Loucy (cell line): ENCODE measurements at regions not wholly inside any gene's neighbourhood (a gene's known extent, or its start where the extent isn't known, plus 50 kb on each side); places are given as distances from the start of the nearest gene placed in this dataset.

Experiments used
- H2AFZ ChIP-seq: fragments of 200-600 bp; sonication (generic); 2 replicates; pipeline ENCODE4 v1.6.0; 2016; ENCODE audit warnings: antibody characterized with exemption, mild to moderate bottlenecking, low read length, moderate library complexity
- H3F3A ChIP-seq: fragments of 200-600 bp; 2 replicates; pipeline ENCODE4 v1.6.0; 2016; ENCODE audit warnings: antibody characterized with exemption, low read depth, mild to moderate bottlenecking
- H3K27me3 ChIP-seq: fragments of 200-600 bp; sonication (generic); 2 replicates; pipeline ENCODE4 v1.6.1; 2014; ENCODE audit warnings: low read length, mild to moderate bottlenecking; ENCODE audit not compliant: insufficient read depth, poor library complexity, severe bottlenecking
- H3K36me3 ChIP-seq: fragments of 200-600 bp; sonication (generic); 2 replicates; pipeline ENCODE4 v1.6.1; 2016; ENCODE audit warnings: low read length; ENCODE audit not compliant: insufficient read depth
- H3K4me1 ChIP-seq: fragments of 200-600 bp; sonication (generic); 2 replicates; pipeline ENCODE4 v1.5.1; 2014; ENCODE audit warnings: low read length, mild to moderate bottlenecking; ENCODE audit not compliant: insufficient read depth, poor library complexity, severe bottlenecking
- H3K4me2 ChIP-seq: fragments of 200-600 bp; sonication (generic); 2 replicates; pipeline ENCODE4 v1.6.0; 2014; ENCODE audit warnings: antibody characterized with exemption, low read length, low read depth, mild to moderate bottlenecking; ENCODE audit not compliant: poor library complexity, severe bottlenecking
- H3K4me3 ChIP-seq: fragments of 200-600 bp; sonication (generic); 2 replicates; pipeline ENCODE4 v1.5.1; 2014; ENCODE audit warnings: low read length, mild to moderate bottlenecking, mixed read lengths; ENCODE audit not compliant: poor library complexity, severe bottlenecking
- H3K79me2 ChIP-seq: fragments of 200-600 bp; sonication (generic); 2 replicates; pipeline ENCODE4 v1.6.1; 2014; ENCODE audit warnings: low read length; ENCODE audit not compliant: insufficient read depth
- H3K9ac ChIP-seq: fragments of 200-600 bp; sonication (generic); 2 replicates; pipeline ENCODE4 v1.6.0; 2014; ENCODE audit warnings: mild to moderate bottlenecking, low read depth, low read length, moderate library complexity; ENCODE audit not compliant: poor library complexity, severe bottlenecking
- H3K9me2 ChIP-seq: fragments of 200-600 bp; sonication (generic); replicated peaks from 2 replicates; pipeline ENCODE4 v1.6.1; 2016; ENCODE audit warnings: low read depth, low read length, mixed read lengths
- H3K9me3 ChIP-seq: fragments of 200-600 bp; sonication (generic); 2 replicates; pipeline ENCODE4 v1.6.1; 2014; ENCODE audit warnings: mild to moderate bottlenecking, antibody characterized with exemption, low read length, low read depth; ENCODE audit not compliant: insufficient read depth
- H4K20me1 ChIP-seq: fragments of 200-600 bp; sonication (generic); 2 replicates; pipeline ENCODE4 v1.6.0; 2014; ENCODE audit warnings: antibody characterized with exemption, low read length, mild to moderate bottlenecking; ENCODE audit not compliant: insufficient read depth, poor library complexity, severe bottlenecking
- EZH2phosphoT487 ChIP-seq: fragments of 200-600 bp; IDR thresholded peaks from 2 replicates; pipeline ENCODE4 v1.6.1; 2018; ENCODE audit warnings: antibody characterized with exemption, mild to moderate bottlenecking, moderate library complexity, borderline replicate concordance
- TF ChIP-seq, protein P1 (sequence below): fragments of 200-600 bp; sonication (generic); conservative IDR thresholded peaks from 2 replicates; pipeline ENCODE4 v1.5.1; 2014; ENCODE audit warnings: mild to moderate bottlenecking, antibody characterized with exemption, low read length

GRCh38 chr1:83676106-83676505 is 322.8 kb downstream of the TTLL7 start:
- no peaks in the 10 kb centered on the region for H4K20me1 ChIP-seq
- no peaks in the 10 kb centered on the region for H3K79me2 ChIP-seq
- no peak overlapping the region for H3K4me3 ChIP-seq
- no peak overlapping the region for H2AFZ ChIP-seq
- no peaks in the 10 kb centered on the region for H3K27me3 ChIP-seq
- H3F3A ChIP-seq = no peaks in the 10 kb centered on the region
- no peaks in the 10 kb centered on the region for H3K9me3 ChIP-seq
- H3K4me1 ChIP-seq = no peaks in the 10 kb centered on the region
- no peak for TF ChIP-seq EZH2phosphoT487
- TF ChIP-seq, protein P1, sequence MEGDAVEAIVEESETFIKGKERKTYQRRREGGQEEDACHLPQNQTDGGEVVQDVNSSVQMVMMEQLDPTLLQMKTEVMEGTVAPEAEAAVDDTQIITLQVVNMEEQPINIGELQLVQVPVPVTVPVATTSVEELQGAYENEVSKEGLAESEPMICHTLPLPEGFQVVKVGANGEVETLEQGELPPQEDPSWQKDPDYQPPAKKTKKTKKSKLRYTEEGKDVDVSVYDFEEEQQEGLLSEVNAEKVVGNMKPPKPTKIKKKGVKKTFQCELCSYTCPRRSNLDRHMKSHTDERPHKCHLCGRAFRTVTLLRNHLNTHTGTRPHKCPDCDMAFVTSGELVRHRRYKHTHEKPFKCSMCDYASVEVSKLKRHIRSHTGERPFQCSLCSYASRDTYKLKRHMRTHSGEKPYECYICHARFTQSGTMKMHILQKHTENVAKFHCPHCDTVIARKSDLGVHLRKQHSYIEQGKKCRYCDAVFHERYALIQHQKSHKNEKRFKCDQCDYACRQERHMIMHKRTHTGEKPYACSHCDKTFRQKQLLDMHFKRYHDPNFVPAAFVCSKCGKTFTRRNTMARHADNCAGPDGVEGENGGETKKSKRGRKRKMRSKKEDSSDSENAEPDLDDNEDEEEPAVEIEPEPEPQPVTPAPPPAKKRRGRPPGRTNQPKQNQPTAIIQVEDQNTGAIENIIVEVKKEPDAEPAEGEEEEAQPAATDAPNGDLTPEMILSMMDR = no peak
- no peaks in the 10 kb centered on the region for H3K9me2 ChIP-seq
- no peaks in the 10 kb centered on the region for H3K36me3 ChIP-seq
- H3K4me2 ChIP-seq = no peak overlapping the region
- H3K9ac ChIP-seq = no peak overlapping the region

DNA sequence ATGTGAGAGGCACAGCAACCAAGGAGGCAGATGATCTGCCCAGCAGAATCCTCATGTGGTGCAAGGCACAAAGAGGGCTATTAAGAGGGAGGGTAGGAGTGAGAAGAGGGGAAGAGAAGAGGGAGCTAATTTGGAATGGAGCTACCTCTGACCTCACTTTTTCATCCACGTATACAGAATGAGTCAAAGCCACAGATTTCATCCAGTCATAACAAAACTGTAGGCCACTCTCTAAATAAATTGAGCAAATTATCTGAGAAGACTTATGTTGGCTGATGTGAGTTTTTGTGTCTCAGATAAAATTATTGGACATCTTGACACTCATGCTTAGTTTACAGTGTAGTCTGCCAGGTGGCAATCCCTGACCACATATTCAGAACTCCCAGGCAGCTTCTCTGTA is 325.6 kb downstream of the TTLL7 start:
- Histone ChIP-seq H3K79me2 (no peaks in the 10 kb centered on the region), H3K36me3 (no peaks in the 10 kb centered on the region), H3K4me3 (no peak overlapping the region), H3K9ac (no peak overlapping the region), H3K4me1 (no peaks in the 10 kb centered on the region), H3F3A (no peaks in the 10 kb centered on the region), H3K27me3 (no peaks in the 10 kb centered on the region), H3K9me2 (no peaks in the 10 kb centered on the region), H4K20me1 (no peaks in the 10 kb centered on the region), H3K9me3 (no peaks in the 10 kb centered on the region), H2AFZ (no peak overlapping the region), H3K4me2 (no peak overlapping the region)
- no peak for TF ChIP-seq EZH2phosphoT487
- TF ChIP-seq, protein P1 = no peak

DNA sequence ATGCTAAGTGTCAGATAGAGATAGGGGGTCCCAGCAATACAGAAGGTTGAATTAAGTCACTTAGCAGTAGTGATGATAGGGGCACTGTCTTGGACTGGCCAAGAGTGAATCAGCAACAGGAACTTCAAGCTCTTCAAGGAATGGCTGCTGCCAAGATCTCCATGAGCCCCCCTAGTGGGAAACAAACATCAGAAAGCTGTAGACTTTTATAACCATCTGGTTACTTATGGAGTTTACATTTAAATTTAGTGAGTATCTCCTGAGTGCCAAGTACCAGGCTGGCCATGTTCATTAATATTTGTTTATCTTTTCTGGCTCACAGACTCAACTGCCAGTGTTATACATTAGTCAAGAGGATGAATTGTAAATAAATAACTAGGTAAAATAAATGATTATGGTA is 327.3 kb downstream of the TTLL7 start:
- TF ChIP-seq, protein P1 = no peak
- no peak for TF ChIP-seq EZH2phosphoT487

More for the DNA sequence above, 327.3 kb downstream of the TTLL7 start:
- no peak overlapping the region for H3K9ac ChIP-seq
- H3K4me2 ChIP-seq = no peak overlapping the region
- no peaks in the 10 kb centered on the region for H3K9me2 ChIP-seq
- no peaks in the 10 kb centered on the region for H3K9me3 ChIP-seq
- no peaks in the 10 kb centered on the region for H3F3A ChIP-seq
- no peaks in the 10 kb centered on the region for H3K79me2 ChIP-seq
- no peak overlapping the region for H3K4me3 ChIP-seq
- H3K4me1 ChIP-seq = no peaks in the 10 kb centered on the region
- no peaks in the 10 kb centered on the region for H4K20me1 ChIP-seq
- no peak overlapping the region for H2AFZ ChIP-seq
- H3K36me3 ChIP-seq = no peaks in the 10 kb centered on the region
- H3K27me3 ChIP-seq = no peaks in the 10 kb centered on the region
